ENCODE measurements at regions not wholly inside any gene's neighbourhood (a gene's known extent, or its start where the extent isn't known, plus 50 kb on each side); places are given as distances from the start of the nearest gene placed in this dataset.

- Histone ChIP-seq H3K4me1 (ENCODE audit: control insufficient read depth in 1 of 2, extremely low read depth in 1 of 2, insufficient read depth in 2 of 2, low read length in 2 of 2) (peaks cover 3 to 5% of the 10 kb centered on the region in 2 experiments), H3K9me3 (no peaks in the 10 kb centered on the region), H3K4me3 (ENCODE audit: control insufficient read depth in 1 of 2, extremely low read depth in 1 of 2, low read length in 1 of 2) (no peak overlapping the region), H3K27me3 (replicated peaks in 1 of 2; ENCODE audit: control insufficient read depth in 2 of 2, extremely low read depth in 1 of 2, insufficient read depth in 2 of 2, low read length in 1 of 2) (peaks cover 0 to 7% of the 10 kb centered on the region in 2 experiments), H3K36me3 (ENCODE audit: control insufficient read depth in 2 of 2, extremely low read depth in 1 of 2, insufficient read depth in 1 of 2, low read length in 1 of 2) (no peaks in the 10 kb centered on the region), H3K27ac (ENCODE audit: low read length) (no peak overlapping the region)
- peaks cover 0 to 1% (median 0%) of the 10 kb centered on the region in 3 donors for H3K9me3 Mint-ChIP-seq
- H3K27me3 Mint-ChIP-seq: peaks cover 11% of the 10 kb centered on the region in 2 donors
- peaks cover 9 to 13% (median 13%) of the 10 kb centered on the region in 3 donors for H3K4me1 Mint-ChIP-seq
- DNase-seq (no peak), ATAC-seq (replicated peaks in 1 of 4) (no peak)
- ChIA-PET POLR2A (no interaction called here), CTCF (no interaction called here)
- no peaks in the 10 kb centered on the region for H3K36me3 Mint-ChIP-seq
- no peak overlapping the region for H3K4me3 Mint-ChIP-seq
- no peak overlapping the region for H3K27ac Mint-ChIP-seq
- WGBS (ENCODE audit: insufficient coverage): 94% methylated on average over 4 of the region's 4 CpGs
Measured at GRCh38 chr1:167161762-167162161, 58.9 kb upstream of the POU2F1 start.

GRCh38 chr1:167165219-167165618 lies 55.5 kb upstream of the POU2F1 start:
- Histone ChIP-seq H3K4me3 (ENCODE audit: control insufficient read depth in 1 of 2, extremely low read depth in 1 of 2, low read length in 1 of 2) (no peak overlapping the region), H3K36me3 (ENCODE audit: control insufficient read depth in 2 of 2, extremely low read depth in 1 of 2, insufficient read depth in 1 of 2, low read length in 1 of 2) (no peaks in the 10 kb centered on the region), H3K4me1 (ENCODE audit: control insufficient read depth in 1 of 2, extremely low read depth in 1 of 2, insufficient read depth in 2 of 2, low read length in 2 of 2) (peaks cover 3 to 5% of the 10 kb centered on the region in 2 experiments), H3K9me3 (no peaks in the 10 kb centered on the region), H3K27me3 (replicated peaks in 1 of 2; ENCODE audit: control insufficient read depth in 2 of 2, extremely low read depth in 1 of 2, insufficient read depth in 2 of 2, low read length in 1 of 2) (peaks cover 0 to 4% of the 10 kb centered on the region in 2 experiments), H3K27ac (ENCODE audit: low read length) (no peak overlapping the region)
- peaks cover 17 to 26% of the 10 kb centered on the region in 2 donors for H3K27me3 Mint-ChIP-seq
- POLR2A ChIA-PET: no interaction called here
- no peaks in the 10 kb centered on the region for H3K36me3 Mint-ChIP-seq
- no peak overlapping the region for H3K4me3 Mint-ChIP-seq
- CTCF ChIA-PET: no interaction called here
- DNase-seq (no peak), ATAC-seq (replicated peaks in 1 of 4) (no peak)
- H3K27ac Mint-ChIP-seq: no peak overlapping the region
- H3K4me1 Mint-ChIP-seq: peaks cover 9 to 13% (median 13%) of the 10 kb centered on the region in 3 donors
- peaks cover 4 to 9% (median 8%) of the 10 kb centered on the region in 3 donors for H3K9me3 Mint-ChIP-seq
- WGBS (ENCODE audit: insufficient coverage): no CpG with 5 or more reads among the region's 2 CpGs

GRCh38 chr1:167165948-167166689 lies 54.6 kb upstream of the POU2F1 start:
- ChIA-PET CTCF (no interaction called here), POLR2A (no interaction called here)
- ATAC-seq (replicated peaks in 1 of 4) (no peak), DNase-seq (no peak)
- Mint-ChIP-seq H3K36me3 (no peaks in the 10 kb centered on the region), H3K4me3 (no peak overlapping the region), H3K9me3 (peaks cover 4 to 9% (median 8%) of the 10 kb centered on the region in 3 donors), H3K27me3 (peaks cover 20 to 34% of the 10 kb centered on the region in 2 donors), H3K27ac (no peak overlapping the region), H3K4me1 (peaks cover 9 to 13% (median 13%) of the 10 kb centered on the region in 3 donors)
- Histone ChIP-seq H3K4me1 (ENCODE audit: control insufficient read depth in 1 of 2, extremely low read depth in 1 of 2, insufficient read depth in 2 of 2, low read length in 2 of 2) (peaks cover 3 to 5% of the 10 kb centered on the region in 2 experiments), H3K27ac (ENCODE audit: low read length) (no peak overlapping the region), H3K9me3 (no peaks in the 10 kb centered on the region), H3K27me3 (replicated peaks in 1 of 2; ENCODE audit: control insufficient read depth in 2 of 2, extremely low read depth in 1 of 2, insufficient read depth in 2 of 2, low read length in 1 of 2) (peaks cover 0 to 6% of the 10 kb centered on the region in 2 experiments), H3K36me3 (ENCODE audit: control insufficient read depth in 2 of 2, extremely low read depth in 1 of 2, insufficient read depth in 1 of 2, low read length in 1 of 2) (no peaks in the 10 kb centered on the region), H3K4me3 (ENCODE audit: control insufficient read depth in 1 of 2, extremely low read depth in 1 of 2, low read length in 1 of 2) (no peak overlapping the region)
- WGBS (ENCODE audit: insufficient coverage): 75% methylated on average over 4 of the region's 14 CpGs

GRCh38 chr1:167166690-167167075 lies 54.0 kb upstream of the POU2F1 start:
- Histone ChIP-seq H3K27me3 (replicated peaks in 1 of 2; ENCODE audit: control insufficient read depth in 2 of 2, extremely low read depth in 1 of 2, insufficient read depth in 2 of 2, low read length in 1 of 2) (peaks cover 0 to 11% of the 10 kb centered on the region in 2 experiments), H3K27ac (ENCODE audit: low read length) (no peak overlapping the region), H3K9me3 (no peaks in the 10 kb centered on the region), H3K4me1 (ENCODE audit: control insufficient read depth in 1 of 2, extremely low read depth in 1 of 2, insufficient read depth in 2 of 2, low read length in 2 of 2) (peaks cover 3 to 5% of the 10 kb centered on the region in 2 experiments), H3K36me3 (ENCODE audit: control insufficient read depth in 2 of 2, extremely low read depth in 1 of 2, insufficient read depth in 1 of 2, low read length in 1 of 2) (no peaks in the 10 kb centered on the region), H3K4me3 (ENCODE audit: control insufficient read depth in 1 of 2, extremely low read depth in 1 of 2, low read length in 1 of 2) (no peak overlapping the region)
- Mint-ChIP-seq H3K9me3 (peaks cover 4 to 9% (median 8%) of the 10 kb centered on the region in 3 donors), H3K4me1 (peaks cover 9 to 13% (median 13%) of the 10 kb centered on the region in 3 donors), H3K27me3 (peaks cover 17 to 34% of the 10 kb centered on the region in 2 donors), H3K4me3 (no peak overlapping the region), H3K27ac (no peak overlapping the region), H3K36me3 (no peaks in the 10 kb centered on the region)
- WGBS (ENCODE audit: insufficient coverage): no CpG with 5 or more reads among the region's 1 CpG
- ATAC-seq (replicated peaks in 1 of 4) (no peak), DNase-seq (no peak)
- POLR2A ChIA-PET: no interaction called here
- CTCF ChIA-PET: no interaction called here

GRCh38 chr1:167168424-167168823 lies 52.3 kb upstream of the POU2F1 start:
- Histone ChIP-seq H3K36me3 (ENCODE audit: control insufficient read depth in 2 of 2, extremely low read depth in 1 of 2, insufficient read depth in 1 of 2, low read length in 1 of 2) (no peaks in the 10 kb centered on the region), H3K4me1 (ENCODE audit: control insufficient read depth in 1 of 2, extremely low read depth in 1 of 2, insufficient read depth in 2 of 2, low read length in 2 of 2) (peaks cover 0 to 2% of the 10 kb centered on the region in 2 experiments), H3K4me3 (ENCODE audit: control insufficient read depth in 1 of 2, extremely low read depth in 1 of 2, low read length in 1 of 2) (no peak overlapping the region), H3K9me3 (no peaks in the 10 kb centered on the region), H3K27ac (ENCODE audit: low read length) (no peak overlapping the region), H3K27me3 (replicated peaks in 1 of 2; ENCODE audit: control insufficient read depth in 2 of 2, extremely low read depth in 1 of 2, insufficient read depth in 2 of 2, low read length in 1 of 2) (peaks cover 0 to 18% of the 10 kb centered on the region in 2 experiments)
- Mint-ChIP-seq H3K9me3 (peaks cover 4 to 9% (median 8%) of the 10 kb centered on the region in 3 donors), H3K4me1 (peaks cover 3 to 9% (median 7%) of the 10 kb centered on the region in 3 donors), H3K4me3 (no peak overlapping the region), H3K27me3 (peaks cover 17 to 31% of the 10 kb centered on the region in 2 donors), H3K36me3 (no peaks in the 10 kb centered on the region), H3K27ac (no peak overlapping the region)
- ChIA-PET POLR2A (interaction anchor here in 1 of 2 donors (0.6 kb wide), 1 partner anchor 50 kb away, joined by 4 read pairs; no protein-coding TSS in a partner anchor), CTCF (no interaction called here)
- ATAC-seq (replicated peaks in 1 of 4) (no peak), DNase-seq (no peak)
- 91% methylated on average over 6 of the region's 7 CpGs for WGBS (ENCODE audit: insufficient coverage)

- no peak for ATAC-seq (replicated peaks in 1 of 4)
Measured at GRCh38 chr1:167169642-167170041, 51.0 kb upstream of the POU2F1 start.

More at GRCh38 chr1:167169642-167170041, 51.0 kb upstream of the POU2F1 start:
- POLR2A ChIA-PET: no interaction called here
- no peaks in the 10 kb centered on the region for H3K36me3 ChIP-seq (ENCODE audit: control insufficient read depth in 2 of 2, extremely low read depth in 1 of 2, insufficient read depth in 1 of 2, low read length in 1 of 2)
- DNase-seq: no peak
- H3K4me1 ChIP-seq (ENCODE audit: control insufficient read depth in 1 of 2, extremely low read depth in 1 of 2, insufficient read depth in 2 of 2, low read length in 2 of 2): no peaks in the 10 kb centered on the region
- CTCF ChIA-PET: no interaction called here
- H3K9me3 ChIP-seq: no peaks in the 10 kb centered on the region
- Mint-ChIP-seq H3K27me3 (peaks cover 17 to 32% of the 10 kb centered on the region in 2 donors), H3K27ac (no peak overlapping the region), H3K9me3 (peaks cover 4 to 9% (median 8%) of the 10 kb centered on the region in 3 donors), H3K36me3 (no peaks in the 10 kb centered on the region), H3K4me3 (no peak overlapping the region), H3K4me1 (no peaks in the 10 kb centered on the region)
- no peak overlapping the region for H3K27ac ChIP-seq (ENCODE audit: low read length)
- H3K27me3 ChIP-seq (replicated peaks in 1 of 2; ENCODE audit: control insufficient read depth in 2 of 2, extremely low read depth in 1 of 2, insufficient read depth in 2 of 2, low read length in 1 of 2): peaks cover 0 to 18% of the 10 kb centered on the region in 2 experiments
- no peak overlapping the region for H3K4me3 ChIP-seq (ENCODE audit: control insufficient read depth in 1 of 2, extremely low read depth in 1 of 2, low read length in 1 of 2)
- no CpG with 5 or more reads among the region's 2 CpGs for WGBS (ENCODE audit: insufficient coverage)
